Gastrocnemius medialis (tissue), 4 donors: ENCODE measurements at regions not wholly inside any gene's neighbourhood (a gene's known extent, or its start where the extent isn't known, plus 50 kb on each side); places are given as distances from the start of the nearest gene placed in this dataset.

Experiments
- CTCF ChIP-seq, 5 experiments: fragments of 450-650 bp in 3 of 5; fragments of 200-600 bp in 2 of 5; sonication (generic) in 2 of 5; IDR thresholded peaks in 4 of 5; conservative IDR thresholded peaks in 1 of 5; 1 replicate in 4 of 5; 2 replicates in 1 of 5; pipeline ENCODE4 v1.5.1; 2016 to 2019; ENCODE audit warnings: antibody characterized with exemption in 5 of 5, mild to moderate bottlenecking in 3 of 5, moderate library complexity in 3 of 5
- POLR2A ChIP-seq, 2 donors: fragments of 450-650 bp; IDR thresholded peaks; one replicate each; pipeline ENCODE4 v1.6.1; 2017; ENCODE audit warnings: antibody characterized with exemption in 2 of 2, mild to moderate bottlenecking in 2 of 2, moderate library complexity in 2 of 2

- TF ChIP-seq CTCF (IDR thresholded peaks at IDR 0.05 in 4 of 5, conservative IDR thresholded peaks at IDR 0.05 in 1 of 5): no peak
- TF ChIP-seq POLR2A (IDR thresholded peaks at IDR 0.05): no peak
These were observed 65.1 kb upstream of the IL33 start for GRCh38 chr9:6150483-6150882.
